ENCODE measurements at regions not wholly inside any gene's neighbourhood (a gene's known extent, or its start where the extent isn't known, plus 50 kb on each side); places are given as distances from the start of the nearest gene placed in this dataset.

DNA sequence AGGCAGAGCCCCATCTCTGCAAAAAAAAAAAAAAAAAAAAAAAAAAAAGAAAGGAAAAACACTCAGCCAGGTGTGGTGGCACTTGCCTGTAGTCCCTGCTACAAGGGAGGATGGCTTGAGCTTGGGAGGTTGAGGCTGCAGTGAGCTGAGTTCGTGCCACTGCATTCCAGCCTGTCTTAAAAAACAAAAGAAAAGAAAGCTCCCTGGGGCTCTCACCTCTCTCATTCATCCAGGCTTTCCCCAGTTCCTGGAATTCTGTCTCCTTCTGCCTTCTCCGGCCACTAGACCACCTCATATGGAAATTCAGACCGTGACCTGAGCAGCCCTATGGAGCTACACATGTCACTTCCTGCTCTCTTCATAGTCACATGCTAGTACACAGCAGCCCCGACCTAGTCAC, 101.1 kb upstream of the TAB2 start:
- no peak for DNase-seq (ENCODE audit: low read depth)

- DNase-seq (ENCODE audit: low read depth): no peak
These were observed 100.0 kb upstream of the TAB2 start for GRCh38 chr6:149217466-149217888.

DNA sequence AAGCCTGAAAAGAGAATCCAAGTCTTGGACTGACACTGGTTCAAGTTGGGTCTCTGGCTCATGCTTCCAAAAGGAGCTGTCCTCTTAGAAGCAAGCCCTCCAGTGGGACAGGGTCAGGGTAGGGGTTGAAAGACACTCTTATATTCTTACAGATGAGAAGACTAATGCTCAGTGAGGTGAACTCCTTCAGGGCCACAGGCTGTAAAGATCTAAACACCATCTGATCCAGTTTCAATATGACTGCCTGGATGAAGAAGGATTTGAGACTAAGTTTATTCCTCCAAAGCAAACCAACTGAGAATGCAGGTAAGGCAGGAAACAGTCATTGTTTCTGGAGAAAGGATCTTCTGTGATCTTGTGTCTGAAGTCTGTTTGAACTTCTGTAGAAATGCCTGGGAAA, 99.0 kb upstream of the TAB2 start:
- DNase-seq (ENCODE audit: low read depth): no peak

DNA sequence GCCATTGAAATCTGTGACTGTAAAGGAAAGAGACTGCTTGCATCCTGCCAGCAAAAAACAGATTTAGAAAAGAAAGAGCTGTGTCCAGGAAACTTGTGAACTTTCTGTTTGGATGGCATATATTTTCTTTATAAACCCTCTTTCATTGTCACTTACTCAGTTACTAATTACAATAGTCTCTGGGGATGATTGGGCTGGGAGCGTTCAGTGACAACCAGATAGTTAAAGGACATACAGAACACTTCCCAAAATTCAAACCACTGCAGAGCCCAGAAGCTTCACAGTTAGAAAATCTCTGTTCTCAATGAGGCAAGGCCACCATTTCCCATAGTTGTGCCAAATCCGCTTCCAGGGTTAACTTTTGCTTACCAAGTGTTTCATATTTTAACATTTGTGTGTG, 98.6 kb upstream of the TAB2 start:
- DNase-seq (ENCODE audit: low read depth): no peak

GRCh38 chr6:149220882-149221773, 96.4 kb upstream of the TAB2 start:
- DNase-seq (ENCODE audit: low read depth): no peak

DNA sequence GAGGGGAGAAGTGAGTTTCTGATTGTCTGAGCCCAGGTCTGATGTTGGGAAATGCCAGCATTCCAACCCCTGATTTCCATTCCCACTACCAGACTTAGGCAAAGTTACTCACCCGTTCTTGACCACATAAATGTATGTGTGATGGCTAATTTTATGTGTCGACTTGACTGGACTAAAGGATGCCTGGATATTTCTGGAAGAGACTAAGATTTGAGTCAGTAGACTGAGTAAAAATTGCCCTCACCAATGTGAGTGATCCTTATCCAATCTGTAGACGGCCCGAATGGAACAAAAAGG, 95.8 kb upstream of the TAB2 start:
- DNase-seq (ENCODE audit: low read depth): no peak

GRCh38 chr6:149223120-149223903, 94.2 kb upstream of the TAB2 start:
- no peak for DNase-seq (ENCODE audit: low read depth)

DNA sequence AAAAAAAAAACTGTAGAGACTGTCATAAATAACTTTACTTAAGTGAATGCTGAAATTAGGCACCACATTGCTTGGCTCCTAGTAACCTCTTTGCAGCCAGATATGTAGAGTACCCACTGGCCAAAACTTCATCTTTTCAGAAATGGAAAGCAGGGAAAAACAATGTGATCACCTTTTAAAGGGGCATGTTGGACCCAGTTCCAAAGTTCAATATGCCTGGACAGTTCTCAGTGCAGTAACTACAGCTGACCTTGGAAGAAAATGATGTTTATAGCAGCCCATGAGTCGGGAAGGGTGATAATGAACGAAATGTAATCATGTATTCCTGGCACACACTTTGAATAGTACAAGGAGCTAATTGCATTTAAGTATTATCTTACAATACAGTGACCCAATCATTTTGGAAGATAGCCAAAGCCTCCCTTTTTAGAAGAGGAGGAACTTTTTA, 93.6 kb upstream of the TAB2 start:
- no peak for DNase-seq (ENCODE audit: low read depth)

- DNase-seq (ENCODE audit: low read depth): no peak
These were observed 93.1 kb upstream of the TAB2 start for GRCh38 chr6:149224399-149224798.

DNA sequence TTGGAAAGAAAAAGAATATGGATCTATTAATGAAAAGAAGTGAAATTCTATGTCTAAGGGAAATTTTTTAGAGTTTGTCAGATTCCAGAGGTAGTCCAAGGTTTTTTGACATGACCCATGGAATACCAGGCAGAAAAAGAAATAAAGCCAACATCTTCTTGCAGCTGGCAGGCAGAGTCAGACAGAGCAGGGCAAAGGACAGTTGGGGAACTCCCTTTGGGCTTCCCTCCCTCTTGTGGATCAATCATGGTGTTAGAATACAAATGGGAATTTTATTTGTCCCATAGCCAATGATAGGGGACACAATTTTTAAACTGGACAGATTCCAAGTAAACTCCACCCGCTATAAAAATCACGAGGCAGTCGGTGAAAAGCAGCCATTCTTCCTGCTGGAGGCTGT, 92.1 kb upstream of the TAB2 start:
- DNase-seq (ENCODE audit: low read depth): no peak

- DNase-seq (ENCODE audit: low read depth): no peak
These were observed 91.6 kb upstream of the TAB2 start for GRCh38 chr6:149225946-149226345.

GRCh38 chr6:149227796-149228195, 89.7 kb upstream of the TAB2 start:
- no peak for DNase-seq (ENCODE audit: low read depth)

- no peak for DNase-seq (ENCODE audit: low read depth)
These were observed 89.1 kb upstream of the TAB2 start for GRCh38 chr6:149228311-149228955.

- DNase-seq (ENCODE audit: low read depth): no peak
These were observed 88.4 kb upstream of the TAB2 start for GRCh38 chr6:149229096-149229495.

DNA sequence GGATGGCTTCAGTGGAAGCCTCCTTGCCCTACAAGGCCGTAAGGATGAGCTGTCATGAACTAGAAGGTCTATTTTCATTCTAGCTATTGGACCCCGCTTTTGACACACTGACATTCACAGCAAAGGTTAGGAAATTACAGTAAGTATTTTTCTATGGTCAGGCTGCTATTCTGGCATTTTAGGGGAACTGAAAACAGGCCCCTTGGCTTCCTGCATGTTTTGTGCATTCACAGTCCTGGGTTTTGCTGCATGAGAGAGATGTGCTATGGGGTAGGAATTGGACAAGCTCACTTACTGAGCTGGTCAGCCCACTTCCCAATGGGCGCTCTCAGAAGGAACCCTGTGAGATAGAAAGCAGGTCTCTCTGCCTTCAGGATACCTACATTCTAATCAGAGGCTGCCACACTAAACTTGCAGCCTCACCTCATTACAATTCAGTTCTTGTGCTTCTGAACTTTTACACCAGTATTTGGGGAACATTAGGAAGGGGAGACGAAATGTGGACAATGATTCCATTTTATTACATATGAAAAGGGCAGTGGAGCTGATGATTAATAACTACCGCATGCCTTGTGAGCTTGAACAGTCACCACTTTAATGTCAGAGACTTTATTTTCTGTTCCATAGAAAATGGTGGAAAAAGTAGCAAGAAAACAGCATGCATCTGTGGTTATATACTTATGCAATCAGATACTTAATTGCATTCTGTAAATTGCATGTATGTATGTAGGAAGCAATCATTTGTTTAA, 86.6 kb upstream of the TAB2 start:
- no peak for DNase-seq (ENCODE audit: low read depth)

GRCh38 chr6:149231778-149232177, 85.7 kb upstream of the TAB2 start:
- DNase-seq (ENCODE audit: low read depth): no peak

DNA sequence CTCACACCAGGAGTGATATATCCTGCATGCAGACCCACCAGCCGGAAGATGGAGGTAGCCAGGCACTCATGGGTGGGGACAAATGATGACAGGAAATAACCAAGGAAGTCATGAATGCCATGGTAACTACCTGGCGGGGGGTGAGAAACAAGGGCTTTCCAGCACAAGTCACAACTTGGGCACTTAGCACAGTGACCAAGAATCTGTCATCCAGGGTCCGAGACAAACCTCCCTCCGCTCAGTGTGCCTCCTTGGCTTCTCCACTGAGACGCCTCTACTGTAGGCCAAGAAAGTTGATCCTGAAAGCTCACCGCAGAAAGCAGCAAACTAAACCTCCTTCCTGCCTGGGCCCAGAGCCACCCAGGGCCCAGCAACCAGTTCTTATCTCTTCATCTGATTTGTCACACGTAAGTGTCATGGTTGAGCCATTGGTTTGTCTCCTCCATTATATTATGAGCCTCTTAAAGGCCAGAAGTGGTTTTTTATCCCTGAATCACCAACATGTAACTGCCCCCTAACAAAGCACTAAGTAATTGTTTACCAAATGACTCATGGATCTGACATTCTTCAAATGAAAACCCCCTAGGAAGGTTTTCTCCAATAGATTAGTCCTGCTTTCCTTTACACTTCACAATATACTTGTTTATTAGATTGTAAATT, 84.3 kb upstream of the TAB2 start:
- DNase-seq (ENCODE audit: low read depth): no peak

DNA sequence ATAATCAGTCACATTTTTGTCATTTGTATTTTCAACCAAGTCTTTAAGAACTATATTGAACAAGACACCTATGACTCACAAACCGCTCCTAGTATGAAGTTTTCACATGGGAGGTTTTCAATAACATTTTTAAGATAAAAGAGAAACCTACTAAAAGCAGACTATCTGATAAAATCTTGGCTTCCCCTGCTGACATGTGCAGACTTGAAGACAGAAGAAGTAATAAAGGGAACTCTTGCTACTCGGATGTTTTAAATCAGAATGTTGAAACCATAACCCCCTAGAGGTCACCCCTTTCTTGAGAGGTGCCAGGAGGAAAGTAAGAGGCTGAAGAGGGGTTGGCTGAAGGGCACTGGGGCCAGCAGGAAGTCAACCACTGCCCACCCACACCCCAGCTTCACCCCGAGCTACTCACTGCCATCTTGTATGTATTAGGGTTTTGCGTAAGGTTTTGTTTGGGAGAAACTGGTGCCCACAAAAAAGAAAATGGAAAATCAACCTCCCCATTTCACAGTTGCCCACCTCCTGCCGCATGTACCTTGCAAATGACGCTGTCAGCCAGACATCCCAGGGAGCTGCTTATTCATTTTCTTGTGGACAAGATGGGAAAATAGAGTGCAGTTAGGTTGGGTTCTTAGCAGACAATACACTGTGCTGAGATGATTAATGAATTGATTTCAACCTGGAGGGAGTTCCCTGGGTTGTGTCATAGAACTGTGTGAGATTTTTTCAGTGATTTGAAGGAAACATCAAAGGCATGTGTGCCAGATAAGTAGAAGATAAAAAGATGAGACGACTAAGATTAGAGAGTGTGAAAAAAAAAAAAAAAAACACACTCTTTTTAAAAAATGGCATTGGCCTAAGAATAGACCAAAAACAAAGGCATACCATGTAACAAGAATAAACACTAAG, 83.2 kb upstream of the TAB2 start:
- no peak for DNase-seq (ENCODE audit: low read depth)

- DNase-seq (ENCODE audit: low read depth): no peak
These were observed 82.4 kb upstream of the TAB2 start for GRCh38 chr6:149235130-149235561.

- DNase-seq (ENCODE audit: low read depth): no peak
These were observed 80.9 kb upstream of the TAB2 start for GRCh38 chr6:149236589-149236988.

DNA sequence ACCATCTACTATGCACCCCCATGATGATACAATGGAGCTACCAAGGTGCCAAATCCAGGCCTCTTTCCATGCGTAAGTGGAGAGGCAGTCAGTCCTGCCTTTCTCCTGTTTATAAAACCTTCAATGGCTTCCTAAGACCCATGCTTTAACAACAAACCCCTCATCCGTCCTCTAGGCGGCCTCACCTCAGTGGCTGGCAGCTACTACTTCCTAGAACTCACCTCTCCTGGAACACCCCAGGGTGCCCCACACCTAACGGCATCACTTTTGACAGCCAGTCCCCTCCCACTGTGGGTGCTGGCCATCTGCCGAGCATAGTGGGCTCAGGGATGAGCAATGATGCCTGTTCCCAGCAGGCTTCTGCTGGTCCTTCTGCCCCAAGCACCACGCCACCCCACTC, 80.0 kb upstream of the TAB2 start:
- DNase-seq (ENCODE audit: low read depth): no peak

All from stimulated activated CD8-positive, alpha-beta memory T cell treated with anti-CD3 and anti-CD28 coated beads, Interleukin-12 subunit alpha, Interleukin-12 subunit beta, amount 100 ng/mL, for 1 hour (primary cell).